ENCODE measurements at regions not wholly inside any gene's neighbourhood (a gene's known extent, or its start where the extent isn't known, plus 50 kb on each side); places are given as distances from the start of the nearest gene placed in this dataset.
"Not testable (repeated sequence)": the region's sequence is repeated elsewhere in the genome, so short reads cannot be mapped to it uniquely, and the experiment has no call there.

DNA sequence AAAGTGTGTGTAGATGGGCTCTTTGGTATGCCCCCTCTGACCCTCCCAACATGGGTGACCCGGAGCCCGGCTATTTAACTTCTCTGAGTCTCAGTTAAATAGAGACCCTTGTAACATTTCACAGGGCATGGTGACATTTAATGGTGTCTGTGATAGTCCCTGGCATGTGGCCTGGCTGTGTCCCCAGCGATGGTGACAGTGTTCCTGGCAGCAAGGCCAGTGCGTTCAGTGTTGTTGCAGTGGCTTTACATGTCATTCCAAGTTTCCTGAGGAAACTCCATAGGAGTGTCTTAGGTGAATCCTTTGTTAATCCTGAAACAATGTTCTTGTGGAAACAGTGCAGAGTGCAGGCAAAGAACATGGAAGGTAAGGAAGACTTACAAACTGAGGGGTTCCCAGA, 137.0 kb downstream of the RAMP3 start:
- H3K4me1 Mint-ChIP-seq (ENCODE audit: low read depth, unreplicated experiment): no peaks in the 10 kb centered on the region
- H3K9me3 Mint-ChIP-seq (ENCODE audit: unreplicated experiment): peaks cover 3% of the 10 kb centered on the region
- peaks cover 9% of the 10 kb centered on the region for H3K36me3 Mint-ChIP-seq (ENCODE audit: unreplicated experiment)
- no peak for DNase-seq
- TF ChIP-seq, protein P1, sequence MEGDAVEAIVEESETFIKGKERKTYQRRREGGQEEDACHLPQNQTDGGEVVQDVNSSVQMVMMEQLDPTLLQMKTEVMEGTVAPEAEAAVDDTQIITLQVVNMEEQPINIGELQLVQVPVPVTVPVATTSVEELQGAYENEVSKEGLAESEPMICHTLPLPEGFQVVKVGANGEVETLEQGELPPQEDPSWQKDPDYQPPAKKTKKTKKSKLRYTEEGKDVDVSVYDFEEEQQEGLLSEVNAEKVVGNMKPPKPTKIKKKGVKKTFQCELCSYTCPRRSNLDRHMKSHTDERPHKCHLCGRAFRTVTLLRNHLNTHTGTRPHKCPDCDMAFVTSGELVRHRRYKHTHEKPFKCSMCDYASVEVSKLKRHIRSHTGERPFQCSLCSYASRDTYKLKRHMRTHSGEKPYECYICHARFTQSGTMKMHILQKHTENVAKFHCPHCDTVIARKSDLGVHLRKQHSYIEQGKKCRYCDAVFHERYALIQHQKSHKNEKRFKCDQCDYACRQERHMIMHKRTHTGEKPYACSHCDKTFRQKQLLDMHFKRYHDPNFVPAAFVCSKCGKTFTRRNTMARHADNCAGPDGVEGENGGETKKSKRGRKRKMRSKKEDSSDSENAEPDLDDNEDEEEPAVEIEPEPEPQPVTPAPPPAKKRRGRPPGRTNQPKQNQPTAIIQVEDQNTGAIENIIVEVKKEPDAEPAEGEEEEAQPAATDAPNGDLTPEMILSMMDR (IDR thresholded peaks at IDR 0.05; ENCODE audit: partially characterized antibody, unreplicated experiment): no peak
- no peak overlapping the region for H3K27ac Mint-ChIP-seq (ENCODE audit: unreplicated experiment)
- H3K4me3 Mint-ChIP-seq (ENCODE audit: unreplicated experiment): no peak overlapping the region
- no peaks in the 10 kb centered on the region for H3K27me3 Mint-ChIP-seq (ENCODE audit: unreplicated experiment)

DNA sequence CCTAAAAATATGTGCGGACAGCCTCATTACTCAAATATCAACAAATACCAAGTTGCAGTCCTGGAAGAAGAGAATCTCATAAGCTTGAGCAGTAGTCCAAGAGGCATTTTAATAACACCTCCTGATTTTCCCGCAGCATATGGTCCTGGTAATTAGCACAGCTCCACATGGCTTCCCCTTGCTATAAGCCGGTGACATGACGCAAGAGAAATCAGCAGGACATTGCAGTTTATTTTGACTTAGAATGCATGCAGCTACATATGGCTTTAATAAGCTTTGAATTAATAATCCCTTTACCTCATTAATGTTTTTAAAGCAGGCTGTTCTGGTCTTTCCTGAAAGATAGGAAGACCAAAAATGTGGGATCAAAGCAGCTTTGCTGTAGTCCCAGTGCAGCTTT, 137.6 kb downstream of the RAMP3 start:
- no peaks in the 10 kb centered on the region for H3K4me1 Mint-ChIP-seq (ENCODE audit: low read depth, unreplicated experiment)
- H3K27me3 Mint-ChIP-seq (ENCODE audit: unreplicated experiment): no peaks in the 10 kb centered on the region
- H3K27ac Mint-ChIP-seq (ENCODE audit: unreplicated experiment): no peak overlapping the region
- TF ChIP-seq, protein P1 (IDR thresholded peaks at IDR 0.05; ENCODE audit: partially characterized antibody, unreplicated experiment): no peak
- H3K9me3 Mint-ChIP-seq (ENCODE audit: unreplicated experiment): peaks cover 3% of the 10 kb centered on the region
- peaks cover 7% of the 10 kb centered on the region for H3K36me3 Mint-ChIP-seq (ENCODE audit: unreplicated experiment)
- DNase-seq: no peak
- H3K4me3 Mint-ChIP-seq (ENCODE audit: unreplicated experiment): no peak overlapping the region

DNA sequence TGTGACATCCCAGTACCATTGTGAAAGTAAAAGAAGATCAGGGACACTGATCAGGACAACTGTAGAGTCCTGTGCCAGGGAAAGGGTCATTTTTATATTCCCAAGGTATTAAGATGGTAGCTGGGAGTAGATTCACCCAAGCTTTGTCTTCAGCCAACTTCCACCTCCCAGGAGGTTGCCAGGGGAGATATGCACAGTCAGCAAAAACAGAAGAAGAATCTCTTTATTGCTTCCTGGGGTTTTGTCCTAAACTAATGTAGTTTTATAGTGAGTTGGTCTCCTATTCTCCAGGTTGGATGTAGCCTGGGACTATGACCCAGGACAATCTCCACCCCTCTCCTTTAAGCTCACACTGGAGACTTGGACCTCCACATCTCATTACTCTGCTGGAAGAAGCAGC, 139.2 kb downstream of the RAMP3 start:
- Mint-ChIP-seq H3K9me3 (ENCODE audit: unreplicated experiment) (peaks cover 3% of the 10 kb centered on the region), H3K36me3 (ENCODE audit: unreplicated experiment) (peaks cover 4% of the 10 kb centered on the region), H3K4me1 (ENCODE audit: low read depth, unreplicated experiment) (no peaks in the 10 kb centered on the region), H3K27me3 (ENCODE audit: unreplicated experiment) (peaks cover 2% of the 10 kb centered on the region), H3K27ac (ENCODE audit: unreplicated experiment) (no peak overlapping the region), H3K4me3 (ENCODE audit: unreplicated experiment) (no peak overlapping the region)
- DNase-seq: no peak
- TF ChIP-seq, protein P1 (IDR thresholded peaks at IDR 0.05; ENCODE audit: partially characterized antibody, unreplicated experiment): no peak

DNA sequence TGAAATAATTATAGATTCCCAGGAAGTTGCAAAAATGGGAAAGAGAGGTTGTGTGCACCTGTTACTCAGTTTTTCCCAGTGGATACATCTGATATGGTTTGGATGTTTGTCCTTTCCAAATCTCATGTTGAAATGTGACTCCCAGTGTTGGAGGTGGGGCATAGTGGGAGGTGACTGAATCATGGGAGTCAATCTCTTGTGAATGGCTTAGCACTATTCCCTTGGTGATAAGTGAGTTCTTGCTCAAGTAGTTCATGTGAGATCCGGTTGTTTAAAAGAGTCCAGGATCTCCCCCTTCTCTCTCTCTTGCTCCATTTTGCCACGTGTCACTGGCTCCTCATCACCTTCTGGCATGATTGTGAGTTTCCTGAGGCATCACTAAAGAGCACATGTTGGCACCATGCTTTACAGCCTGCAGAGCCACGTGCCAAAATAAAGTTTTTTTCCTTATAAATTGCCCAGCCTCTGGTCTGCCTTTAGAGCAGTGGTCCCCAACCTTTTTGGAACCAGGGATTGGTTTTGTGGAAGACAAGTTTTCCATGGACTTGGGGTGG, 149.2 kb downstream of the RAMP3 start:
- TF ChIP-seq, protein P1 (IDR thresholded peaks at IDR 0.05; ENCODE audit: partially characterized antibody, unreplicated experiment): no peak
- peaks cover 12% of the 10 kb centered on the region for H3K36me3 Mint-ChIP-seq (ENCODE audit: unreplicated experiment)

DNA sequence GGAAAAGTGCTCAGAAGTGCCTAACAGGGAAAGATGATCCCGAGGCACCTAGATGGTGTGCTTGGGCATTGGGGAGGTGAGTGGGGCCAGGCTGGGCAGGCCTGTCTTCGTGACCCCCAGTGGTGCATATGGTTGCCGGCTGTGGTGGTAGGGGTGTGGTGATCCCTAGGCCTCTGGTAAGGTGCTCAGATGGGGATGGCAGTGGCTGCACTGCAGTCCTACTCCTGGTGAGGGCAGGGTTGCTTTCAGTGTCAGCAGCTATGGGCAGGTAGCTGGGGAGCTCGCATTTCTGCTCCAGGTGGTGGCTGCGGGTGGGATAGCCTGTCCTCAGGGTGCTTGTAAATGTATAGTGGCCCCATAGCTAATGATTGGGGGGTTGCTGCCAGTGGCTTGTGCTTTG, 154.0 kb downstream of the RAMP3 start:
- Mint-ChIP-seq H3K36me3 (ENCODE audit: unreplicated experiment) (peaks cover 12% of the 10 kb centered on the region), H3K27ac (ENCODE audit: unreplicated experiment) (no peak overlapping the region), H3K27me3 (ENCODE audit: unreplicated experiment) (peaks cover 4% of the 10 kb centered on the region), H3K9me3 (ENCODE audit: unreplicated experiment) (peaks cover 14% of the 10 kb centered on the region), H3K4me3 (ENCODE audit: unreplicated experiment) (no peak overlapping the region), H3K4me1 (ENCODE audit: low read depth, unreplicated experiment) (no peaks in the 10 kb centered on the region)
- TF ChIP-seq, protein P1 (IDR thresholded peaks at IDR 0.05; ENCODE audit: partially characterized antibody, unreplicated experiment): no peak
- no peak for DNase-seq

More for the DNA sequence above, 149.2 kb downstream of the RAMP3 start:
- no peak for DNase-seq
- Mint-ChIP-seq H3K27me3 (ENCODE audit: unreplicated experiment) (peaks cover 2% of the 10 kb centered on the region), H3K4me1 (ENCODE audit: low read depth, unreplicated experiment) (no peaks in the 10 kb centered on the region), H3K9me3 (ENCODE audit: unreplicated experiment) (peaks cover 11% of the 10 kb centered on the region), H3K4me3 (ENCODE audit: unreplicated experiment) (no peak overlapping the region), H3K27ac (ENCODE audit: unreplicated experiment) (no peak overlapping the region)

DNA sequence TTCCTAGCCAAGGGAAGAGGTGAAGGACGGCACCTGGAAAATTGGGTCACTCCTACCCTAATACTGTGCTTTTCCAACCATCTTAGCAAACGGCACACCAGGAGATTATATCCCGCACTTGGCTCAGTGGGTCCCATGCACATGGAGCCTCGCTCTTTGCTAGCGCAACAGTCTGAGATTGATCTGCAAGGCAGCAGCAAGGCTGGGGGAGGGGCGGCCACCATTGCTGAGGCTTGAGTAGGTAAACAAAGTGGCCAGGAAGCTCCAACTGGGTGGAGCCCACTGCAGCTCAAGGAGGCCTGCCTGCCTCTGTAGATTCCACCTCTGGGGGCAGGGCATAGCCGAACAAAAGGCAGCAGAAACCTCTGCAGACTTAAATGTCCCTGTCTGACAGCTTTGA, 157.9 kb downstream of the RAMP3 start:
- not testable (repeated sequence) for DNase-seq; H3K36me3 Mint-ChIP-seq (ENCODE audit: unreplicated experiment); H3K27ac Mint-ChIP-seq (ENCODE audit: unreplicated experiment); H3K4me3 Mint-ChIP-seq (ENCODE audit: unreplicated experiment); H3K27me3 Mint-ChIP-seq (ENCODE audit: unreplicated experiment); H3K4me1 Mint-ChIP-seq (ENCODE audit: low read depth, unreplicated experiment)
- peaks cover 19% of the 10 kb centered on the region for H3K9me3 Mint-ChIP-seq (ENCODE audit: unreplicated experiment)

All from glutamatergic neuron (in vitro differentiated cells).